Panc1 (cell line): ENCODE measurements at regions not wholly inside any gene's neighbourhood (a gene's known extent, or its start where the extent isn't known, plus 50 kb on each side); places are given as distances from the start of the nearest gene placed in this dataset.

Source experiments
- ATAC-seq: fragments of 200-7000 bp; cut with Tn5 transposase; 2 replicates; pipeline ENCODE4 v1.9.1; 2020; ENCODE audit warnings: mild to moderate bottlenecking, moderate library complexity
- BruUV-seq: library from RNA; stranded (reverse); fragments of 400-500 nt; replicated peaks from 2 replicates; lab custom pipeline; 2021; lab: Mats Ljungman, UMichigan
- CTCF ChIA-PET: fragments of 300-600 bp; sonication (Branson Sonifier 250); formaldehyde crosslinking; loops from one replicate; lab custom pipeline; 2022; ENCODE audit warnings: antibody characterized with exemption; lab: Charles Lee
- POLR2A ChIA-PET: fragments of 300-600 bp; sonication (Branson Sonifier 250); formaldehyde crosslinking; loops from one replicate; lab custom pipeline; 2022; ENCODE audit warnings: antibody characterized with exemption; lab: Charles Lee
- DNase-seq: peaks from one replicate; pipeline ENCODE4 v3.0.0-alpha.2; 2010; ENCODE audit warnings: low read depth, low spot score
- H3K27ac ChIP-seq: 2 replicates; pipeline ENCODE4 v1.5.1; 2011; ENCODE audit warnings: mild to moderate bottlenecking, low read length, inconsistent platforms
- H3K27me3 ChIP-seq: fragments of 200-500 bp; sonication (Bioruptor generic); 2 replicates; pipeline ENCODE4 v1.6.0; 2014; ENCODE audit warnings: low read length, inconsistent platforms; ENCODE audit not compliant: control insufficient read depth, insufficient read depth
- H3K36me3 ChIP-seq: fragments of 200-500 bp; sonication (Bioruptor generic); 2 replicates; pipeline ENCODE4 v1.5.1; 2014; ENCODE audit warnings: inconsistent platforms, mild to moderate bottlenecking, low read length, moderate library complexity; ENCODE audit not compliant: control insufficient read depth, insufficient read depth
- H3K4me1 ChIP-seq: 2 replicates; pipeline ENCODE4 v1.5.1; 2011; ENCODE audit warnings: inconsistent platforms, mild to moderate bottlenecking, low read length, moderate library complexity; ENCODE audit not compliant: control insufficient read depth, insufficient read depth
- H3K4me3 ChIP-seq, 2 experiments: 2 replicates each; pipeline ENCODE4 v1.5.1; 2011 to 2012; ENCODE audit warnings: low read depth in 2 of 2, low read length in 2 of 2, mild to moderate bottlenecking in 2 of 2, inconsistent platforms in 1 of 2, moderate library complexity in 1 of 2
- H3K9me3 ChIP-seq: fragments of 200-500 bp; sonication (Bioruptor generic); 2 replicates; pipeline ENCODE4 v1.5.1; 2014; ENCODE audit warnings: low read depth, mild to moderate bottlenecking, inconsistent platforms, low read length, moderate library complexity; ENCODE audit not compliant: control insufficient read depth, insufficient read depth
- CTCF ChIP-seq: fragments of 450-650 bp; IDR thresholded peaks from 2 replicates; pipeline ENCODE4 v1.5.1; 2017; ENCODE audit warnings: mild to moderate bottlenecking
- POLR2AphosphoS5 ChIP-seq: IDR thresholded peaks from 2 replicates; pipeline ENCODE4 v1.6.1; 2012; ENCODE audit warnings: mild to moderate bottlenecking, low read depth, low read length, moderate library complexity
- REST ChIP-seq, 2 experiments: IDR thresholded peaks; 2 replicates each; pipeline ENCODE4 v1.6.1; 2011 to 2012; ENCODE audit warnings: low read depth in 2 of 2, control low read depth in 1 of 2, low read length in 1 of 2, mild to moderate bottlenecking in 1 of 2, moderate library complexity in 1 of 2; ENCODE audit not compliant: insufficient read depth in 1 of 2
- SIN3A ChIP-seq: IDR thresholded peaks from 2 replicates; pipeline ENCODE4 v1.6.1; 2012; ENCODE audit warnings: low read depth, mild to moderate bottlenecking, low read length, moderate library complexity, borderline replicate concordance; ENCODE audit not compliant: insufficient read depth
- TCF7L2 ChIP-seq: IDR thresholded peaks from 2 replicates; pipeline ENCODE4 v1.6.1; 2011; ENCODE audit warnings: mild to moderate bottlenecking, low read depth, low read length, inconsistent platforms
- in situ Hi-C: cut with HindIII; loops from 2 replicates; pipeline ENCODE4 v1.10.0; 2016; ENCODE audit warnings: low sequenced_read_pairs, low pct_unique_long_range_greater_than_20kb
- intact Hi-C: fragments of 100-400 bp; cut with micrococcal nuclease; formaldehyde crosslinking; loops from one replicate; pipeline ENCODE4 v1.10.0; 2022; ENCODE audit not compliant: unreplicated experiment

GRCh38 chr3:55339819-55340218, 147.3 kb downstream of the WNT5A start:
- POLR2A ChIA-PET = no interaction called here
- CTCF ChIA-PET = no interaction called here
- in situ Hi-C loops (no loop called here), intact Hi-C loops (no loop called here)
- Histone ChIP-seq H3K36me3 (no peaks in the 10 kb centered on the region), H3K4me3 (no peak overlapping the region), H3K27me3 (no peaks in the 10 kb centered on the region), H3K4me1 (no peaks in the 10 kb centered on the region), H3K27ac (no peak overlapping the region), H3K9me3 (no peaks in the 10 kb centered on the region)
- DNase-seq (no peak), ATAC-seq (no peak)
- no TSS peak for BruUV-seq
- TF ChIP-seq REST (IDR thresholded peaks at IDR 0.05; ENCODE audit: insufficient read depth in 1 of 2, low read depth in 2 of 2, low read length in 1 of 2) (no peak), CTCF (no peak), POLR2AphosphoS5 (no peak), TCF7L2 (no peak), SIN3A (no peak)

- no peak overlapping the region for H3K27ac ChIP-seq
- no peak for ATAC-seq
- no peak overlapping the region for H3K4me3 ChIP-seq
- no peaks in the 10 kb centered on the region for H3K4me1 ChIP-seq
- in situ Hi-C loops = no loop called here
- POLR2A ChIA-PET = no interaction called here
- no peaks in the 10 kb centered on the region for H3K36me3 ChIP-seq
- no peaks in the 10 kb centered on the region for H3K9me3 ChIP-seq
- DNase-seq = no peak
- BruUV-seq = no TSS peak
- CTCF ChIA-PET = no interaction called here
- intact Hi-C loops = no loop called here
- no peaks in the 10 kb centered on the region for H3K27me3 ChIP-seq
- TF ChIP-seq CTCF = no peak
- TF ChIP-seq POLR2AphosphoS5 = no peak
- TF ChIP-seq SIN3A = no peak
- TF ChIP-seq TCF7L2 = no peak
- TF ChIP-seq REST (IDR thresholded peaks at IDR 0.05; ENCODE audit: insufficient read depth in 1 of 2, low read depth in 2 of 2, low read length in 1 of 2) = no peak
Measured at GRCh38 chr3:55339390-55339789, 147.7 kb downstream of the WNT5A start.
